ENCODE measurements at regions not wholly inside any gene's neighbourhood (a gene's known extent, or its start where the extent isn't known, plus 50 kb on each side); places are given as distances from the start of the nearest gene placed in this dataset.

DNA sequence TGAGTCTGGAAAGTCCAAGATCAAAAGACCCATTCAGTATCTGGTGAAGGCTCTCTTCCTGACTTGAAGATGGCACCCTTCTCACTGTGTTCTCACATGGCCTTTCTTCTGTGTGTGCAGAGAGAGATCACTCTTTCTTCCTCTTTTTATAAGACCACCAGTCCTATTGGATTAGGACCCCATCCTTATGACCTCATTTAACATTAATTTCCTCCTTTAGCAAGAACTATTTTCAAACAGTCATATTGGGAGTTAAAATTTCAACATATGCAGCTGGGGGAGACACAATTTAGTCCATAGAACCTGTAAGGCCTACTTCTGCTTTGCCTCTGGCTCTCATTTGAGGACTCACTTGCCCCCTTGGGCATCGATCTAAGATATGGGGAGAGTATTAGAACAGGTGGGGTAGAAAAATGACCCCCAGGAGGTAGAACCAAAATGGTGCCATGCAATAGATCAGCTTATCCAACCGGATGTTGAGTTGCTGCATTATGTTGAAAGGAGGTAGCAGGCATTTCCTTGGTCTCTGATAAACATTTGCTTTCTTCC lies 78.4 kb upstream of the ATXN1 start:
- Histone ChIP-seq H2AK9ac (replicated peaks; ENCODE audit: low read depth, low read length, poor library complexity) (no peak overlapping the region), H2BK20ac (ENCODE audit: low read depth, low read length) (no peak overlapping the region), H4K8ac (ENCODE audit: low read depth in 2 of 2, low read length in 2 of 2) (no peak overlapping the region), H3K18ac (ENCODE audit: low read depth, low read length) (no peak overlapping the region), H3K9me3 (ENCODE audit: control insufficient read depth, insufficient read depth, low read length) (no peaks in the 10 kb centered on the region), H3K4me1 (ENCODE audit: control insufficient read depth, insufficient read depth, low read length) (peaks cover 9% of the 10 kb centered on the region), H3K4me3 (ENCODE audit: insufficient read depth, low read depth, low read length) (no peak overlapping the region), H2AK5ac (ENCODE audit: low read depth, low read length) (no peak overlapping the region), H3K4me2 (ENCODE audit: low read depth, low read length) (no peak overlapping the region), H3K23ac (ENCODE audit: low read depth, low read length) (no peak overlapping the region), H2BK15ac (ENCODE audit: low read depth, low read length) (no peak overlapping the region), H3K27me3 (ENCODE audit: control insufficient read depth, insufficient read depth, low read length) (no peaks in the 10 kb centered on the region), H3K79me1 (ENCODE audit: low read depth in 1 of 2, low read length in 2 of 2) (no peaks in the 10 kb centered on the region), H2BK5ac (ENCODE audit: low read depth, low read length, poor library complexity, severe bottlenecking) (no peak overlapping the region), H3K14ac (replicated peaks; ENCODE audit: low read depth, low read length) (no peak overlapping the region), H3K36me3 (ENCODE audit: control insufficient read depth, insufficient read depth, low read length) (no peaks in the 10 kb centered on the region), H4K20me1 (ENCODE audit: insufficient read depth, low read length) (no peaks in the 10 kb centered on the region), H4K5ac (ENCODE audit: low read depth, low read length) (no peak overlapping the region), H3K9ac (ENCODE audit: low read depth, low read length) (no peak overlapping the region), H2BK120ac (ENCODE audit: low read depth, low read length) (no peak overlapping the region), H3K9me1 (ENCODE audit: insufficient read depth, low read length) (0 out of 2 replicates have a peak, but pooled peaks cover 3% of the 10 kb centered on the region), H2AFZ (replicated peaks; ENCODE audit: low read length, poor library complexity) (no peak overlapping the region), H3K56ac (ENCODE audit: extremely low read depth, insufficient read depth, low read length) (no peak overlapping the region), H4K91ac (ENCODE audit: insufficient read depth, low read depth, low read length) (no peak overlapping the region), H3K27ac (ENCODE audit: insufficient read depth, low read length) (no peak overlapping the region), H3K4ac (ENCODE audit: low read depth, low read length) (no peak overlapping the region)
- ChIA-PET POLR2A (ENCODE audit: unreplicated experiment) (no interaction called here), CTCF (interaction anchor here (1.0 kb wide), 1 partner anchor 30 kb away, joined by 9 read pairs; no protein-coding TSS in a partner anchor)
- ATAC-seq (ENCODE audit: low read depth) (no peak), DNase-seq (no peak)
- no peak for TF ChIP-seq MXI1 (IDR thresholded peaks at IDR 0.05; ENCODE audit: borderline replicate concordance, low read depth, low read length)
- TF ChIP-seq RAD21 (IDR thresholded peaks at IDR 0.05; ENCODE audit: low read length): no peak
- TF ChIP-seq, protein P1, sequence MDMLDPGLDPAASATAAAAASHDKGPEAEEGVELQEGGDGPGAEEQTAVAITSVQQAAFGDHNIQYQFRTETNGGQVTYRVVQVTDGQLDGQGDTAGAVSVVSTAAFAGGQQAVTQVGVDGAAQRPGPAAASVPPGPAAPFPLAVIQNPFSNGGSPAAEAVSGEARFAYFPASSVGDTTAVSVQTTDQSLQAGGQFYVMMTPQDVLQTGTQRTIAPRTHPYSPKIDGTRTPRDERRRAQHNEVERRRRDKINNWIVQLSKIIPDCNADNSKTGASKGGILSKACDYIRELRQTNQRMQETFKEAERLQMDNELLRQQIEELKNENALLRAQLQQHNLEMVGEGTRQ (IDR thresholded peaks at IDR 0.05; ENCODE audit: low read depth, low read length): no peak
- TF ChIP-seq RCOR1 (IDR thresholded peaks at IDR 0.05; ENCODE audit: insufficient replicate concordance, low read length): no peak
- TF ChIP-seq CHD1 (IDR thresholded peaks at IDR 0.05; ENCODE audit: low read depth, low read length): no peak
- TF ChIP-seq, protein P2, sequence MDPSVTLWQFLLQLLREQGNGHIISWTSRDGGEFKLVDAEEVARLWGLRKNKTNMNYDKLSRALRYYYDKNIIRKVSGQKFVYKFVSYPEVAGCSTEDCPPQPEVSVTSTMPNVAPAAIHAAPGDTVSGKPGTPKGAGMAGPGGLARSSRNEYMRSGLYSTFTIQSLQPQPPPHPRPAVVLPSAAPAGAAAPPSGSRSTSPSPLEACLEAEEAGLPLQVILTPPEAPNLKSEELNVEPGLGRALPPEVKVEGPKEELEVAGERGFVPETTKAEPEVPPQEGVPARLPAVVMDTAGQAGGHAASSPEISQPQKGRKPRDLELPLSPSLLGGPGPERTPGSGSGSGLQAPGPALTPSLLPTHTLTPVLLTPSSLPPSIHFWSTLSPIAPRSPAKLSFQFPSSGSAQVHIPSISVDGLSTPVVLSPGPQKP (IDR thresholded peaks at IDR 0.05; ENCODE audit: borderline replicate concordance, low read depth, low read length): no peak
- no peak for TF ChIP-seq POLR2A (IDR thresholded peaks at IDR 0.05; ENCODE audit: low read depth, low read length)
- no peak for TF ChIP-seq CEBPB (IDR thresholded peaks at IDR 0.05; ENCODE audit: low read depth, low read length)
- no peak for TF ChIP-seq MAFK (IDR thresholded peaks at IDR 0.05; ENCODE audit: low read depth, low read length)
- no peak for TF ChIP-seq BHLHE40 (IDR thresholded peaks at IDR 0.05; ENCODE audit: low read depth, low read length)
- no peak for TF ChIP-seq SMC3 (IDR thresholded peaks at IDR 0.05; ENCODE audit: low read depth, low read length)
- no peak for TF ChIP-seq MAZ (IDR thresholded peaks at IDR 0.05; ENCODE audit: borderline replicate concordance, low read depth, low read length)
- no peak for TF ChIP-seq FOS (IDR thresholded peaks at IDR 0.05; ENCODE audit: low read depth, low read length)
- TF ChIP-seq, protein P3, sequence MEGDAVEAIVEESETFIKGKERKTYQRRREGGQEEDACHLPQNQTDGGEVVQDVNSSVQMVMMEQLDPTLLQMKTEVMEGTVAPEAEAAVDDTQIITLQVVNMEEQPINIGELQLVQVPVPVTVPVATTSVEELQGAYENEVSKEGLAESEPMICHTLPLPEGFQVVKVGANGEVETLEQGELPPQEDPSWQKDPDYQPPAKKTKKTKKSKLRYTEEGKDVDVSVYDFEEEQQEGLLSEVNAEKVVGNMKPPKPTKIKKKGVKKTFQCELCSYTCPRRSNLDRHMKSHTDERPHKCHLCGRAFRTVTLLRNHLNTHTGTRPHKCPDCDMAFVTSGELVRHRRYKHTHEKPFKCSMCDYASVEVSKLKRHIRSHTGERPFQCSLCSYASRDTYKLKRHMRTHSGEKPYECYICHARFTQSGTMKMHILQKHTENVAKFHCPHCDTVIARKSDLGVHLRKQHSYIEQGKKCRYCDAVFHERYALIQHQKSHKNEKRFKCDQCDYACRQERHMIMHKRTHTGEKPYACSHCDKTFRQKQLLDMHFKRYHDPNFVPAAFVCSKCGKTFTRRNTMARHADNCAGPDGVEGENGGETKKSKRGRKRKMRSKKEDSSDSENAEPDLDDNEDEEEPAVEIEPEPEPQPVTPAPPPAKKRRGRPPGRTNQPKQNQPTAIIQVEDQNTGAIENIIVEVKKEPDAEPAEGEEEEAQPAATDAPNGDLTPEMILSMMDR (conservative IDR thresholded peaks at IDR 0.05; ENCODE audit: low read depth, low read length): no peak
- TF ChIP-seq NFE2L2 (IDR thresholded peaks at IDR 0.05; ENCODE audit: low read depth, low read length): no peak
- no peak for TF ChIP-seq RFX5 (IDR thresholded peaks at IDR 0.05; ENCODE audit: low read depth, low read length)
- in situ Hi-C loops (cut with MboI; ENCODE audit: low sequenced_read_pairs): no loop called here
- intact Hi-C loops (cut with micrococcal nuclease): loop anchor here (10.0 kb wide), 1 partner anchor 125 kb away; no protein-coding TSS in a partner anchor
- no TSS peak for BruUV-seq (replicated peaks)
- dilution Hi-C loops (cut with HindIII; ENCODE audit: low sequenced_read_pairs, unreplicated experiment): no loop called here
- WGBS, 2 experiments (ENCODE audit: extremely low coverage in 2 of 2, insufficient read length in 1 of 2): no CpG with 5 or more reads among the region's 2 CpGs
